Neural progenitor cell (in vitro differentiated cells): ENCODE measurements at regions not wholly inside any gene's neighbourhood (a gene's known extent, or its start where the extent isn't known, plus 50 kb on each side); places are given as distances from the start of the nearest gene placed in this dataset.

Source experiments
- DNase-seq: peaks from one replicate; pipeline ENCODE4 v3.0.0-alpha.2; 2016; ENCODE audit warnings: low spot score
- H2AFZ ChIP-seq: fragments of 200-600 bp; sonication (generic); replicated peaks from 2 replicates; pipeline ENCODE4 v1.6.1; 2016; ENCODE audit warnings: antibody characterized with exemption
- H3F3A ChIP-seq: fragments of 200-600 bp; sonication (generic); 2 replicates; pipeline ENCODE4 v1.6.1; 2016; ENCODE audit warnings: antibody characterized with exemption, low read depth
- H3K27ac ChIP-seq: fragments of 200-600 bp; sonication (generic); 2 replicates; pipeline ENCODE4 v1.5.1; 2016; ENCODE audit warnings: mild to moderate bottlenecking
- H3K27me3 ChIP-seq: fragments of 200-600 bp; sonication (generic); 2 replicates; pipeline ENCODE4 v1.6.1; 2016; ENCODE audit warnings: mild to moderate bottlenecking, moderate library complexity
- H3K36me3 ChIP-seq: fragments of 200-600 bp; sonication (generic); 2 replicates; pipeline ENCODE4 v1.5.1; 2016
- H3K4me1 ChIP-seq: fragments of 200-600 bp; sonication (generic); 2 replicates; pipeline ENCODE4 v1.6.1; 2016; ENCODE audit warnings: mixed run types
- H3K4me2 ChIP-seq: fragments of 200-600 bp; sonication (generic); 2 replicates; pipeline ENCODE4 v1.6.1; 2016
- H3K4me3 ChIP-seq: fragments of 200-600 bp; sonication (generic); 2 replicates; pipeline ENCODE4 v1.5.1; 2016
- H3K79me2 ChIP-seq: fragments of 200-600 bp; sonication (generic); 2 replicates; pipeline ENCODE4 v1.6.1; 2016; ENCODE audit warnings: low read depth
- H3K9ac ChIP-seq: fragments of 200-600 bp; sonication (generic); 2 replicates; pipeline ENCODE4 v1.6.1; 2016
- H3K9me3 ChIP-seq: fragments of 200-600 bp; sonication (generic); 2 replicates; pipeline ENCODE4 v1.5.1; 2016; ENCODE audit warnings: low read depth
- H4K20me1 ChIP-seq: fragments of 200-600 bp; sonication (generic); 2 replicates; pipeline ENCODE4 v1.6.1; 2016; ENCODE audit warnings: low read depth
- H3K27ac Mint-ChIP-seq: 3 replicates; pipeline ENCODE4 v1.8.0; 2021; ENCODE audit warnings: mixed read lengths
- H3K27me3 Mint-ChIP-seq: 2 replicates; pipeline ENCODE4 v1.8.0; 2022; ENCODE audit warnings: low read depth, mild to moderate bottlenecking, inconsistent platforms, moderate library complexity, mixed read lengths; ENCODE audit not compliant: insufficient read depth
- H3K36me3 Mint-ChIP-seq: 3 replicates; pipeline ENCODE4 v1.8.0; 2021; ENCODE audit warnings: mixed read lengths
- H3K4me1 Mint-ChIP-seq: 3 replicates; pipeline ENCODE4 v1.8.0; 2021; ENCODE audit warnings: mixed read lengths
- H3K4me3 Mint-ChIP-seq: 3 replicates; pipeline ENCODE4 v1.8.0; 2021; ENCODE audit warnings: mild to moderate bottlenecking, moderate library complexity, mixed read lengths
- H3K9me3 Mint-ChIP-seq: 3 replicates; pipeline ENCODE4 v1.8.0; 2020; ENCODE audit warnings: mixed read lengths
- EZH2 ChIP-seq: fragments of 200-600 bp; sonication (generic); IDR thresholded peaks from 2 replicates; pipeline ENCODE4 v1.6.1; 2017; ENCODE audit warnings: antibody characterized with exemption, mild to moderate bottlenecking, moderate library complexity
- EZH2phosphoT487 ChIP-seq: fragments of 200-600 bp; sonication (generic); IDR thresholded peaks from 2 replicates; pipeline ENCODE4 v1.6.1; 2017; ENCODE audit warnings: antibody characterized with exemption
- TF ChIP-seq, protein P1 (sequence below): fragments of 200-600 bp; sonication (generic); IDR thresholded peaks from 2 replicates; pipeline ENCODE4 v1.5.1; 2017; ENCODE audit warnings: antibody characterized with exemption, mild to moderate bottlenecking

DNA sequence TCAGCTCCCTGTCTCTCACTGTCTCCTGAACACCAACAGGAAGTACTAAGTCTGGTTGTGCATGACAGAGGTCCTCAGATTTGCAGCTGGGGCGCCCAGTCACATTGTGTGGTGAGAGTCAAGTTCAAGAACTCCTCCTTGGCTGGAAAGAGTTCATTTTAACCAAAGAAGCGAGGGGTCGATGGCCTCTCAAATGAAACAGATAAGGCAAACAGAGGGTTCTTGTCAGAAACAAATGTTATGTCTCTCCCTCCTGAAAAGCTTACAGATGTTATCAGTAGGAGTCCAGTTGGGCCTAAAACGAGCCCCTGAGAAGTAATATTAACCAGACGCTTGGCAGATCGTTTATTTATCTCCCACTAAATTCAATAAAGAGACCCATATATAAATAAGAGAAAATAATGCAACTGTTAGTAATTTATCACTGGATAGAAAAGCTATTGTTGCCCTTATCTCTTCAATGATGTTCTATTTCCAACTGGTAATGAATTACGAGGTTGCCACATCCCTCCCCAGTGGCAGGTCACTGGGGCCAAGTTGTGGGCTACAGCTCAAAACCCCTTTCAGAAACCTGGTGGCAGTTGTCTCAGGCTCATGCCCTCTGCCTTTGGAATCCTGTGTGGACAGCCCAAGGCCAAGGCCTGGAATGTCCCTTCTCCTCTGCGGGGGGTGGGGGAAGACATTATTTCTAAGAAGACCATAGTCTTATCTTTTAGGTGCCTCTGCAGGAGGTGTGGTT is 307.5 kb upstream of the DYNLRB2 start:
- no peak overlapping the region for H3K27ac Mint-ChIP-seq
- no peak overlapping the region for H3K4me3 ChIP-seq
- TF ChIP-seq, protein P1, sequence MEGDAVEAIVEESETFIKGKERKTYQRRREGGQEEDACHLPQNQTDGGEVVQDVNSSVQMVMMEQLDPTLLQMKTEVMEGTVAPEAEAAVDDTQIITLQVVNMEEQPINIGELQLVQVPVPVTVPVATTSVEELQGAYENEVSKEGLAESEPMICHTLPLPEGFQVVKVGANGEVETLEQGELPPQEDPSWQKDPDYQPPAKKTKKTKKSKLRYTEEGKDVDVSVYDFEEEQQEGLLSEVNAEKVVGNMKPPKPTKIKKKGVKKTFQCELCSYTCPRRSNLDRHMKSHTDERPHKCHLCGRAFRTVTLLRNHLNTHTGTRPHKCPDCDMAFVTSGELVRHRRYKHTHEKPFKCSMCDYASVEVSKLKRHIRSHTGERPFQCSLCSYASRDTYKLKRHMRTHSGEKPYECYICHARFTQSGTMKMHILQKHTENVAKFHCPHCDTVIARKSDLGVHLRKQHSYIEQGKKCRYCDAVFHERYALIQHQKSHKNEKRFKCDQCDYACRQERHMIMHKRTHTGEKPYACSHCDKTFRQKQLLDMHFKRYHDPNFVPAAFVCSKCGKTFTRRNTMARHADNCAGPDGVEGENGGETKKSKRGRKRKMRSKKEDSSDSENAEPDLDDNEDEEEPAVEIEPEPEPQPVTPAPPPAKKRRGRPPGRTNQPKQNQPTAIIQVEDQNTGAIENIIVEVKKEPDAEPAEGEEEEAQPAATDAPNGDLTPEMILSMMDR: no peak
- TF ChIP-seq EZH2phosphoT487 (no peak), EZH2 (no peak)
- H3K4me3 Mint-ChIP-seq: no peak overlapping the region
- H2AFZ ChIP-seq: no peak overlapping the region
- H3K4me1 Mint-ChIP-seq: no peaks in the 10 kb centered on the region
- no peaks in the 10 kb centered on the region for H3K9me3 ChIP-seq
- H3F3A ChIP-seq: no peaks in the 10 kb centered on the region
- no peak overlapping the region for H3K9ac ChIP-seq
- no peak overlapping the region for H3K27ac ChIP-seq
- no peaks in the 10 kb centered on the region for H3K36me3 Mint-ChIP-seq
- H3K4me2 ChIP-seq: no peak overlapping the region
- H3K36me3 ChIP-seq: no peaks in the 10 kb centered on the region
- no peaks in the 10 kb centered on the region for H3K27me3 Mint-ChIP-seq
- no peaks in the 10 kb centered on the region for H3K4me1 ChIP-seq
- peaks cover 2% of the 10 kb centered on the region for H3K9me3 Mint-ChIP-seq
- no peaks in the 10 kb centered on the region for H3K27me3 ChIP-seq
- no peaks in the 10 kb centered on the region for H4K20me1 ChIP-seq
- DNase-seq: no peak
- no peaks in the 10 kb centered on the region for H3K79me2 ChIP-seq

- Histone ChIP-seq H4K20me1 (no peaks in the 10 kb centered on the region), H3K4me2 (no peak overlapping the region), H3K27ac (no peak overlapping the region), H3K9me3 (no peaks in the 10 kb centered on the region), H3K79me2 (no peaks in the 10 kb centered on the region), H2AFZ (no peak overlapping the region), H3F3A (no peaks in the 10 kb centered on the region), H3K9ac (no peak overlapping the region), H3K4me1 (no peaks in the 10 kb centered on the region), H3K4me3 (no peak overlapping the region), H3K36me3 (no peaks in the 10 kb centered on the region), H3K27me3 (no peaks in the 10 kb centered on the region)
- Mint-ChIP-seq H3K4me1 (no peaks in the 10 kb centered on the region), H3K27me3 (no peaks in the 10 kb centered on the region), H3K9me3 (peaks cover under 1% of the 10 kb centered on the region), H3K4me3 (no peak overlapping the region), H3K36me3 (no peaks in the 10 kb centered on the region), H3K27ac (no peak overlapping the region)
- no peak for DNase-seq
- TF ChIP-seq, protein P1: no peak
- TF ChIP-seq EZH2 (no peak), EZH2phosphoT487 (no peak)
These were observed 308.9 kb upstream of the DYNLRB2 start for GRCh38 chr16:80231888-80232287.

GRCh38 chr16:80231121-80231520 is 309.7 kb upstream of the DYNLRB2 start:
- Histone ChIP-seq H3K4me3 (no peak overlapping the region), H2AFZ (no peak overlapping the region), H3K9ac (no peak overlapping the region), H3K27me3 (no peaks in the 10 kb centered on the region), H3K36me3 (no peaks in the 10 kb centered on the region), H3K9me3 (no peaks in the 10 kb centered on the region), H4K20me1 (no peaks in the 10 kb centered on the region), H3K4me1 (no peaks in the 10 kb centered on the region), H3K79me2 (no peaks in the 10 kb centered on the region), H3K4me2 (no peak overlapping the region), H3K27ac (no peak overlapping the region), H3F3A (no peaks in the 10 kb centered on the region)
- no peak for DNase-seq
- TF ChIP-seq EZH2: no peak
- TF ChIP-seq EZH2phosphoT487: no peak
- TF ChIP-seq, protein P1: no peak
- Mint-ChIP-seq H3K4me3 (no peak overlapping the region), H3K9me3 (peaks cover 4% of the 10 kb centered on the region), H3K36me3 (no peaks in the 10 kb centered on the region), H3K4me1 (no peaks in the 10 kb centered on the region), H3K27ac (no peak overlapping the region), H3K27me3 (no peaks in the 10 kb centered on the region)
